Prostate gland (tissue), 2 donors: ENCODE measurements at regions not wholly inside any gene's neighbourhood (a gene's known extent, or its start where the extent isn't known, plus 50 kb on each side); places are given as distances from the start of the nearest gene placed in this dataset.

ENCODE experiments used
- DNase-seq: peaks from one replicate; pipeline ENCODE4 v3.0.0-alpha.2; 2019; ENCODE audit warnings: low spot score
- H3K27ac ChIP-seq, 2 donors: fragments of 200-600 bp; sonication (generic); 2 replicates each; pipeline ENCODE4 v1.5.1; 2017 to 2019
- H3K27me3 ChIP-seq: fragments of 200-600 bp; sonication (generic); replicated peaks from 2 replicates; pipeline ENCODE4 v1.5.1; 2019; ENCODE audit not compliant: insufficient read depth
- H3K36me3 ChIP-seq, 2 donors: fragments of 200-600 bp; sonication (generic); 1 replicate in 1 of 2; 2 replicates in 1 of 2; pipeline versions ENCODE4 v1.5.1 to v1.8.1; 2017 to 2019
- H3K4me1 ChIP-seq: fragments of 200-600 bp; sonication (generic); replicated peaks from 2 replicates; pipeline ENCODE4 v1.5.1; 2019
- H3K4me3 ChIP-seq, 2 donors: fragments of 200-600 bp; sonication (generic); 2 replicates each; pipeline ENCODE4 v1.5.1; 2017 to 2019
- H3K9me3 ChIP-seq: fragments of 200-600 bp; sonication (generic); 2 replicates; pipeline ENCODE4 v1.5.1; 2017
- CTCF ChIP-seq, 4 experiments: fragments of 200-600 bp in 2 of 4; fragments of 450-650 bp in 2 of 4; sonication (generic) in 2 of 4; IDR thresholded peaks; 1 replicate in 3 of 4; 2 replicates in 1 of 4; pipeline ENCODE4 v1.5.1; 2016 to 2019; ENCODE audit warnings: antibody characterized with exemption in 4 of 4, mild to moderate bottlenecking in 2 of 4, moderate library complexity in 2 of 4
- POLR2A ChIP-seq: fragments of 450-650 bp; IDR thresholded peaks from one replicate; pipeline ENCODE4 v1.6.1; 2016; ENCODE audit warnings: antibody characterized with exemption, mild to moderate bottlenecking
- POLR2AphosphoS5 ChIP-seq: sonication (generic); formaldehyde crosslinking; IDR thresholded peaks from one replicate; pipeline ENCODE4 v1.6.1; 2017; ENCODE audit warnings: antibody characterized with exemption
- WGBS: methylation state at CpG from one replicate; pipeline ENCODE4 v1.1.5; 2018; 5-methylcytosine and 5-hydroxymethylcytosine counted together
- intact Hi-C: fragments of 100-400 bp; cut with DNase I; formaldehyde crosslinking; loops from one replicate; pipeline ENCODE4 v1.14.2; 2022

GRCh38 chr1:166605137-166605536 lies 234.1 kb upstream of the POGK start:
- no peaks in the 10 kb centered on the region for H3K9me3 ChIP-seq
- H3K4me3 ChIP-seq: no peak overlapping the region
- DNase-seq: no peak
- intact Hi-C loops: no loop called here
- WGBS: 82% methylated on average over 7 of the region's 7 CpGs
- TF ChIP-seq CTCF (IDR thresholded peaks at IDR 0.05) (no peak), POLR2A (no peak), POLR2AphosphoS5 (no peak)
- no peaks in the 10 kb centered on the region for H3K4me1 ChIP-seq
- H3K36me3 ChIP-seq: no peaks in the 10 kb centered on the region
- no peaks in the 10 kb centered on the region for H3K27me3 ChIP-seq
- no peak overlapping the region for H3K27ac ChIP-seq

- intact Hi-C loops: no loop called here
- DNase-seq: no peak
- WGBS: 18% methylated on average over 1 of the region's 1 CpG
- no peak for TF ChIP-seq CTCF (IDR thresholded peaks at IDR 0.05)
- TF ChIP-seq POLR2AphosphoS5: no peak
- TF ChIP-seq POLR2A: no peak
- Histone ChIP-seq H3K36me3 (no peaks in the 10 kb centered on the region), H3K4me1 (no peaks in the 10 kb centered on the region), H3K27me3 (no peaks in the 10 kb centered on the region), H3K4me3 (no peak overlapping the region), H3K9me3 (no peaks in the 10 kb centered on the region), H3K27ac (no peak overlapping the region)
Measured at GRCh38 chr1:166612886-166613285, 226.4 kb upstream of the POGK start.

- WGBS: 67% methylated on average over 1 of the region's 1 CpG
- Histone ChIP-seq H3K36me3 (no peaks in the 10 kb centered on the region), H3K27me3 (no peaks in the 10 kb centered on the region), H3K4me1 (no peaks in the 10 kb centered on the region), H3K27ac (no peak overlapping the region), H3K4me3 (no peak overlapping the region), H3K9me3 (no peaks in the 10 kb centered on the region)
- no peak for DNase-seq
- intact Hi-C loops: no loop called here
- no peak for TF ChIP-seq POLR2AphosphoS5
- TF ChIP-seq POLR2A: no peak
- TF ChIP-seq CTCF (IDR thresholded peaks at IDR 0.05): no peak
Measured at GRCh38 chr1:166616206-166616605, 223.1 kb upstream of the POGK start.

- Histone ChIP-seq H3K27ac (no peak overlapping the region), H3K9me3 (no peaks in the 10 kb centered on the region), H3K27me3 (no peaks in the 10 kb centered on the region), H3K4me1 (no peaks in the 10 kb centered on the region), H3K4me3 (no peak overlapping the region), H3K36me3 (no peaks in the 10 kb centered on the region)
- DNase-seq: no peak
- intact Hi-C loops: no loop called here
- WGBS: 96% methylated on average over 1 of the region's 1 CpG
- TF ChIP-seq POLR2AphosphoS5: no peak
- TF ChIP-seq POLR2A: no peak
- no peak for TF ChIP-seq CTCF (IDR thresholded peaks at IDR 0.05)
Measured at GRCh38 chr1:166626711-166627110, 212.6 kb upstream of the POGK start.

- TF ChIP-seq POLR2A (no peak), POLR2AphosphoS5 (no peak), CTCF (IDR thresholded peaks at IDR 0.05) (no peak)
- WGBS: 38% methylated on average over 4 of the region's 4 CpGs
- intact Hi-C loops: no loop called here
- DNase-seq: no peak
- H3K27me3 ChIP-seq: no peaks in the 10 kb centered on the region
- no peaks in the 10 kb centered on the region for H3K36me3 ChIP-seq
- no peak overlapping the region for H3K4me3 ChIP-seq
- H3K9me3 ChIP-seq: no peaks in the 10 kb centered on the region
- H3K27ac ChIP-seq: no peak overlapping the region
- H3K4me1 ChIP-seq: no peaks in the 10 kb centered on the region
Measured at GRCh38 chr1:166627558-166627957, 211.7 kb upstream of the POGK start.
